GM18870 (cell line): ENCODE measurements at regions not wholly inside any gene's neighbourhood (a gene's known extent, or its start where the extent isn't known, plus 50 kb on each side); places are given as distances from the start of the nearest gene placed in this dataset.

ENCODE experiments used
- ATAC-seq: cut with Tn5 transposase; IDR thresholded peaks from one replicate; pipeline ENCODE4 v1.9.1; 2021; ENCODE audit warnings: moderate library complexity; ENCODE audit not compliant: unreplicated experiment

GRCh38 chr15:92304223-92304975, 89.3 kb upstream of the ST8SIA2 start:
- no peak for ATAC-seq

GRCh38 chr15:92305343-92305742, 88.3 kb upstream of the ST8SIA2 start:
- no peak for ATAC-seq

GRCh38 chr15:92306663-92307062, 87.0 kb upstream of the ST8SIA2 start:
- no peak for ATAC-seq

- ATAC-seq, result no peak
Observed at GRCh38 chr15:92315144-92315543, 78.5 kb upstream of the ST8SIA2 start.

GRCh38 chr15:92315595-92316211, 78.0 kb upstream of the ST8SIA2 start:
- ATAC-seq, result no peak

GRCh38 chr15:92316586-92317295, 76.9 kb upstream of the ST8SIA2 start:
- no peak for ATAC-seq

- no peak for ATAC-seq
Observed at GRCh38 chr15:92320012-92320699, 73.5 kb upstream of the ST8SIA2 start.

- ATAC-seq, result no peak
Observed at GRCh38 chr15:92322566-92323355, 70.9 kb upstream of the ST8SIA2 start.

- no peak for ATAC-seq
Observed at GRCh38 chr15:92323525-92323924, 70.2 kb upstream of the ST8SIA2 start.

GRCh38 chr15:92324101-92324963, 69.3 kb upstream of the ST8SIA2 start:
- ATAC-seq, result no peak

- no peak for ATAC-seq
Observed at GRCh38 chr15:92326236-92326635, 67.4 kb upstream of the ST8SIA2 start.

- no peak for ATAC-seq
Observed at GRCh38 chr15:92327033-92327432, 66.6 kb upstream of the ST8SIA2 start.

- no peak for ATAC-seq
Observed at GRCh38 chr15:92328207-92328606, 65.5 kb upstream of the ST8SIA2 start.

GRCh38 chr15:92332125-92332899, 61.4 kb upstream of the ST8SIA2 start:
- no peak for ATAC-seq

GRCh38 chr15:92333709-92334108, 60.0 kb upstream of the ST8SIA2 start:
- no peak for ATAC-seq

- no peak for ATAC-seq
Observed at GRCh38 chr15:92336419-92336987, 57.2 kb upstream of the ST8SIA2 start.

- no peak for ATAC-seq
Observed at GRCh38 chr15:92339361-92339760, 54.3 kb upstream of the ST8SIA2 start.
